ENCODE measurements at regions not wholly inside any gene's neighbourhood (a gene's known extent, or its start where the extent isn't known, plus 50 kb on each side); places are given as distances from the start of the nearest gene placed in this dataset.

GRCh38 chr7:33823913-33824312 is 81.4 kb upstream of the BMPER start:
- ATAC-seq (no peak), FAIRE-seq (no peak), DNase-seq (ENCODE audit: low spot score) (no peak)
- Histone ChIP-seq H3K4me2 (ENCODE audit: low read depth, low read length) (no peak overlapping the region), H2AFZ (ENCODE audit: low read length) (no peak overlapping the region), H3K4me3 (replicated peaks in 1 of 3; ENCODE audit: insufficient read depth in 1 of 3, low read depth in 2 of 3, low read length in 3 of 3) (no peak overlapping the region), H3K36me3 (replicated peaks in 1 of 2; ENCODE audit: control insufficient read depth in 1 of 2, insufficient read depth in 2 of 2, low read length in 2 of 2) (no peaks in the 10 kb centered on the region), H3K27me3 (ENCODE audit: control insufficient read depth in 1 of 2, insufficient read depth in 2 of 2, low read length in 2 of 2) (no peaks in the 10 kb centered on the region), H3K9me3 (ENCODE audit: low read length) (no peaks in the 10 kb centered on the region), H3K27ac (ENCODE audit: extremely low read length, insufficient read depth, low read length) (no peak overlapping the region), H3K4me1 (ENCODE audit: insufficient read depth, low read length) (no peaks in the 10 kb centered on the region), H3K79me2 (ENCODE audit: insufficient read depth, low read length) (no peaks in the 10 kb centered on the region), H3K9ac (ENCODE audit: insufficient read depth, low read depth, low read length) (no peak overlapping the region), H4K20me1 (ENCODE audit: insufficient read depth, low read length) (no peaks in the 10 kb centered on the region)
- no TSS peak for BruUV-seq (replicated peaks)
- intact Hi-C loops (cut with micrococcal nuclease; ENCODE audit: unreplicated experiment) = no loop called here
- CTCF ChIA-PET (ENCODE audit: low intra/inter-chr PET ratio, low total read pairs) = no interaction called here
- in situ Hi-C loops (cut with HindIII; ENCODE audit: extremely low pct_ligation_motif_present, low pct_unique_long_range_greater_than_20kb) = no loop called here
- TF ChIP-seq TRIM24 (CRISPR knock-in tag; IDR thresholded peaks at IDR 0.05) = no peak
- no peak for TF ChIP-seq ZNF432 (CRISPR knock-in tag; IDR thresholded peaks at IDR 0.05; ENCODE audit: borderline replicate concordance)
- TF ChIP-seq ZNF747 (CRISPR knock-in tag; IDR thresholded peaks at IDR 0.05; ENCODE audit: borderline replicate concordance) = no peak
- TF ChIP-seq ZNF782 (CRISPR knock-in tag; IDR thresholded peaks at IDR 0.05; ENCODE audit: borderline replicate concordance) = no peak
- TF ChIP-seq ZNF468 (CRISPR knock-in tag; IDR thresholded peaks at IDR 0.05) = no peak
- TF ChIP-seq IRF1 (CRISPR knock-in tag; IDR thresholded peaks at IDR 0.05; ENCODE audit: low read depth) = no peak
- TF ChIP-seq NONO (IDR thresholded peaks at IDR 0.05) = no peak
- no peak for TF ChIP-seq NONO (CRISPR knock-in tag; conservative IDR thresholded peaks at IDR 0.05)
- TF ChIP-seq HDAC1 (CRISPR knock-in tag; IDR thresholded peaks at IDR 0.05) = no peak
- TF ChIP-seq CREB3 (CRISPR knock-in tag; IDR thresholded peaks at IDR 0.05) = no peak
- TF ChIP-seq ZBTB44 (CRISPR knock-in tag; IDR thresholded peaks at IDR 0.05) = no peak
- TF ChIP-seq ATF7 (IDR thresholded peaks at IDR 0.05) = no peak
- TF ChIP-seq ATF7 (CRISPR knock-in tag; IDR thresholded peaks at IDR 0.05) = no peak
- TF ChIP-seq ZMYM3 (CRISPR knock-in tag; IDR thresholded peaks at IDR 0.05) = no peak
- no peak for TF ChIP-seq KDM6A (CRISPR knock-in tag; IDR thresholded peaks at IDR 0.05; ENCODE audit: low read depth)
- no peak for TF ChIP-seq MIER2 (CRISPR knock-in tag; IDR thresholded peaks at IDR 0.05)
- POLR2A ChIA-PET = no interaction called here
- whole genome bisulfite sequencing (ENCODE audit: low lambda C conversion rate) = 0% methylated on average over 1 of the region's 5 CpGs

Measured in HepG2 (cell line).